NT2/D1 (cell line): ENCODE measurements at regions not wholly inside any gene's neighbourhood (a gene's known extent, or its start where the extent isn't known, plus 50 kb on each side); places are given as distances from the start of the nearest gene placed in this dataset.

Experiments
- SUZ12 ChIP-seq: IDR thresholded peaks from 2 replicates; pipeline ENCODE4 v1.6.1; 2011; ENCODE audit not compliant: insufficient read length, insufficient read depth; ENCODE audit errors: extremely low read depth
- YY1 ChIP-seq: IDR thresholded peaks from 2 replicates; pipeline ENCODE4 v1.6.1; 2011; ENCODE audit not compliant: insufficient read length, insufficient read depth
- ZNF274 ChIP-seq: IDR thresholded peaks from 2 replicates; pipeline ENCODE4 v1.6.1; 2011; ENCODE audit warnings: mild to moderate bottlenecking, low read depth, low read length

DNA sequence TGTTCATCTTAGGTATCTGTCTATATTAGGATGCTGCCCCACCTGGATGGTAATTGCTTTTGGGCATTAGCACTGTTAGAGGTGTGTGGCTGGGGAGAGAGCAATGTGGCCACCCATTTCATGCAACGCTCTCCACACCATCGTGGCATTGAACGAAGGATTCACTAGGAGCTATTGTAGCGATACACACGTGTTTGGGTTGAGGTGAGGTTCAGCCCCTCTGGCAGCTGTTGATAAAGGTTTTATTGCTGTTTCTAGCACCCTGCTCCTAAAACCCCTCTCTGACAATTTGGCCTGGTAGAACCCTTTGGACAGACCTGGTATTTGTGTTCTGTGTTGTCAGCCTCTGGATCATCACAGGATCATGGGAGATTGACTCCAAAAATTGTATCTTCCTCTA lies 280.9 kb downstream of the PRL start:
- TF ChIP-seq ZNF274 (no peak), YY1 (no peak), SUZ12 (no peak)
